ENCODE measurements at regions not wholly inside any gene's neighbourhood (a gene's known extent, or its start where the extent isn't known, plus 50 kb on each side); places are given as distances from the start of the nearest gene placed in this dataset.

DNA sequence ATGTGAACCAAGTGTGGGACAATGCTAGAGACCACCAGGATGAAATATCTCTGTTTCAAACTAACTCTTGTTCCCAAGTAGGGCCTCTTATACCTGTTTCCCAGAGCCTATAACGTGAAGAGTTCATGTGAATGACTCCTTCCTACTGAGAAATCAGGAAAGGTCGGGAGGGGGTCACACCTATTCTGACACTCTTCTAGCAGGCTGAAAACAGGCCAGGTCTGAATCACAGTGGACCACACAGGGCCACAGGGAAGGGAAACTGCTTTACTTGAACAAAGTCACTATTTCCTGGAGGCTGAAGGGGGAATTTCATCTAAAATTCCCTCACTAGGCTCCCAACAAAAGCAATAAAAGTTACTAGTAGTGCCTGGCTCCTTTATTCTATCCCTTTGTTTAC, 88.4 kb upstream of the BMP2 start:
- 28 to 58% (median 34%) methylated on average over 2 of the region's 2 CpGs for WGBS, 5 donors
- no peaks in the 10 kb centered on the region for H3K27me3 ChIP-seq

DNA sequence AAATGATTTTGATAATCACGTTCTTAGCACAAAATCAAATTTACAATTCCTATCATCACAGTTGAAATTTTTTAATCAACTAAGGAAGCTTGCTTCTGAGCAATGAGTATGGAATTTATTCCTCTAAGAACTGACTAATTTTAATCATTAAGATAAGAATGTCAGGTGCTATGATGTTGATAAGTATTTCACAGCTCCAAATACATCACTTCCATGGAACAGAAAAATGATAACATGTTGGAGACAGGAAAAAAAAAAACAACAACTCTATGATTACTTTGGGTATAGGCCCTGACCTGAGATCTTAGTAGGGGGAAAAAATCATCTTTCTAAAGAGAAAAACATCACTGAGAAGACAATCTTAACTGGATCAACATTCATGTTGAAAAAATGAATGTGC, 89.4 kb upstream of the BMP2 start:
- H3K27me3 ChIP-seq: no peaks in the 10 kb centered on the region
- DNase-seq: no peak
- H3K4me3 ChIP-seq: no peak overlapping the region
- H3K27ac ChIP-seq: peak overlapping the region in 1 of 5 donors; percentile 63
- H3K36me3 ChIP-seq: no peaks in the 10 kb centered on the region
- WGBS, 5 donors: 40 to 70% (median 55%) methylated on average over 1 of the region's 1 CpG
- H3K4me1 ChIP-seq: peaks cover 6 to 32% (median 10%) of the 10 kb centered on the region in 4 donors
- H3K9me3 ChIP-seq: no peaks in the 10 kb centered on the region
- TF ChIP-seq POLR2AphosphoS5 (IDR thresholded peaks at IDR 0.05) (no peak), POLR2A (IDR thresholded peaks at IDR 0.05) (no peak), EP300 (IDR thresholded peaks at IDR 0.05) (no peak)
- TF ChIP-seq, protein P1, sequence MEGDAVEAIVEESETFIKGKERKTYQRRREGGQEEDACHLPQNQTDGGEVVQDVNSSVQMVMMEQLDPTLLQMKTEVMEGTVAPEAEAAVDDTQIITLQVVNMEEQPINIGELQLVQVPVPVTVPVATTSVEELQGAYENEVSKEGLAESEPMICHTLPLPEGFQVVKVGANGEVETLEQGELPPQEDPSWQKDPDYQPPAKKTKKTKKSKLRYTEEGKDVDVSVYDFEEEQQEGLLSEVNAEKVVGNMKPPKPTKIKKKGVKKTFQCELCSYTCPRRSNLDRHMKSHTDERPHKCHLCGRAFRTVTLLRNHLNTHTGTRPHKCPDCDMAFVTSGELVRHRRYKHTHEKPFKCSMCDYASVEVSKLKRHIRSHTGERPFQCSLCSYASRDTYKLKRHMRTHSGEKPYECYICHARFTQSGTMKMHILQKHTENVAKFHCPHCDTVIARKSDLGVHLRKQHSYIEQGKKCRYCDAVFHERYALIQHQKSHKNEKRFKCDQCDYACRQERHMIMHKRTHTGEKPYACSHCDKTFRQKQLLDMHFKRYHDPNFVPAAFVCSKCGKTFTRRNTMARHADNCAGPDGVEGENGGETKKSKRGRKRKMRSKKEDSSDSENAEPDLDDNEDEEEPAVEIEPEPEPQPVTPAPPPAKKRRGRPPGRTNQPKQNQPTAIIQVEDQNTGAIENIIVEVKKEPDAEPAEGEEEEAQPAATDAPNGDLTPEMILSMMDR (IDR thresholded peaks at IDR 0.05): no peak
- intact Hi-C loops (cut with DNase I; ENCODE audit: low total_unique reads): no loop called here

More for the DNA sequence above, 88.4 kb upstream of the BMP2 start:
- no peaks in the 10 kb centered on the region for H3K36me3 ChIP-seq
- H3K4me3 ChIP-seq: no peak overlapping the region
- peaks cover 6 to 32% (median 10%) of the 10 kb centered on the region in 4 donors for H3K4me1 ChIP-seq
- intact Hi-C loops (cut with DNase I; ENCODE audit: low total_unique reads): no loop called here
- no peak for TF ChIP-seq EP300 (IDR thresholded peaks at IDR 0.05)
- TF ChIP-seq, protein P1 (IDR thresholded peaks at IDR 0.05): no peak
- no peak for TF ChIP-seq POLR2AphosphoS5 (IDR thresholded peaks at IDR 0.05)
- no peak for TF ChIP-seq POLR2A (IDR thresholded peaks at IDR 0.05)
- no peak for DNase-seq
- peak overlapping the region in 3 of 5 donors; percentile 38 to 63 (median 50) for H3K27ac ChIP-seq
- H3K9me3 ChIP-seq: no peaks in the 10 kb centered on the region

DNA sequence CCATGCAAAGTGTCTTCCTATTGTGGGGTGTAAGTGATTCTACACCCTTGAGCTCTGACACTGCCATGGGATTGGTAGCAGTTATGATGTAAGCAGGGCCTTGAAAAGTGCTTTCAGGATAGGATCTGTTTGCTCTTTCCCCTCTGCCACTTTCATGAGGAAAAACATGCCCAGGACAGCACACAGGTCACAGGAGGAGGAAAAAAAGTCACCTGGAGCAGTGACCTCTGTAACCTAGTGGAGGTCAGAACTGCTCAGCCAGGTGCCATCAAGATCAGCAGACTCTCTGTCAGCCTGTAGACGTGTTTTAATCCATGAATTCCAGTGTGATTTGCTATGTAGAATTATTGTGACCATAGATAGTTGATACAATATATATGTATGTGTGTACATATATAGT, 92.7 kb upstream of the BMP2 start:
- no peaks in the 10 kb centered on the region for H3K9me3 ChIP-seq
- intact Hi-C loops (cut with DNase I; ENCODE audit: low total_unique reads): no loop called here
- peaks cover 6 to 12% (median 9%) of the 10 kb centered on the region in 4 donors for H3K4me1 ChIP-seq
- H3K27ac ChIP-seq: no peak overlapping the region
- no peak overlapping the region for H3K4me3 ChIP-seq
- 39 to 89% (median 43%) methylated on average over 1 of the region's 1 CpG for WGBS, 5 donors
- TF ChIP-seq POLR2A (IDR thresholded peaks at IDR 0.05) (no peak), POLR2AphosphoS5 (IDR thresholded peaks at IDR 0.05) (no peak)
- H3K27me3 ChIP-seq: no peaks in the 10 kb centered on the region
- no peak for DNase-seq
- H3K36me3 ChIP-seq: no peaks in the 10 kb centered on the region

DNA sequence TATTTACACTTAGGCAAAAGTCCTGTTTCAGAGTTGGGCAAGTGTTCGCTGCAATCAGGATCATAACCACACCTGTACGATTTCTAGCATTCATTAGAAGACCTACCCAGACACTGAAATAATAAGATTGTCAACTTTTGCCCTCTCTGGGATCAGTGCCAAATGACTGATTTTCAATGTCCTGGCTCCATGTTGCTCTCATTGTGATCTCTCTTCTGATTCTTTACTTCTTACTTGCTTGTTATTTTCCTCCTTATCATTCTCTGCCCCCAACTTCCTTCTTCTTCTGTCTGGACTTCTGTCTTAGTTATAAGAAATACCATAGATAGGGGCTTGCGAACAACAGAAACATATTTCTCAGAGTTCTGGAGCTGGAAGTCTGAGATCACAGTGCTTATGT, 94.4 kb upstream of the BMP2 start:
- intact Hi-C loops (cut with DNase I; ENCODE audit: low total_unique reads): no loop called here

DNA sequence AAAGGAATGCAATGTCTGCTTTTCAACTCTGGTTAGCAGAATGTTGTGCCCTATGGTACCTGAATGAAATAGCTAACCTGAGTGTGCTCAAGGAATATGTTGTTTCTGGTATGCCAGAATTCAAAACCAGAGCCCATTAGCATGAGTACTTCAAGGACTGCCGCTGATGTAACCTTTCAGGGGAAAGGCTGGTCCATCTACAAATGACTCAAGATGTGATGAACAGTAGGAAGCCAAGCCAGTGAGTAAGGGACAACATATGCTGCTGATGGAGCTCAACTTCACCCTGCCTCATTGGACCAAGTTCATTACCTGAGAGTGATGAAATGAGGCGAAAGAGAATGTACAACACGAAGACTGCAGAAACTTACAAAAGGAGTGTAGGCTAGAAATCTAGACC, 95.7 kb upstream of the BMP2 start:
- H3K36me3 ChIP-seq: no peaks in the 10 kb centered on the region
- no peaks in the 10 kb centered on the region for H3K9me3 ChIP-seq
- WGBS, 5 donors: 80 to 95% (median 88%) methylated on average over 3 of the region's 3 CpGs
- DNase-seq: no peak
- H3K27me3 ChIP-seq: no peaks in the 10 kb centered on the region
- TF ChIP-seq, protein P1 (IDR thresholded peaks at IDR 0.05): no peak
- TF ChIP-seq POLR2AphosphoS5 (IDR thresholded peaks at IDR 0.05): no peak
- no peaks in the 10 kb centered on the region for H3K4me1 ChIP-seq
- no peak overlapping the region for H3K27ac ChIP-seq
- H3K4me3 ChIP-seq: no peak overlapping the region
- intact Hi-C loops (cut with DNase I; ENCODE audit: low total_unique reads): no loop called here

More for the DNA sequence above, 94.4 kb upstream of the BMP2 start:
- WGBS, 5 donors: 23 to 46% (median 39%) methylated on average over 3 of the region's 3 CpGs
- H3K27ac ChIP-seq: peak overlapping the region in 1 of 5 donors; percentile 25
- H3K27me3 ChIP-seq: no peaks in the 10 kb centered on the region
- H3K4me3 ChIP-seq: no peak overlapping the region
- TF ChIP-seq, protein P1 (IDR thresholded peaks at IDR 0.05): no peak
- no peak for TF ChIP-seq POLR2A (IDR thresholded peaks at IDR 0.05)
- TF ChIP-seq EP300 (IDR thresholded peaks at IDR 0.05): no peak
- TF ChIP-seq POLR2AphosphoS5 (IDR thresholded peaks at IDR 0.05): no peak
- no peaks in the 10 kb centered on the region for H3K9me3 ChIP-seq
- no peak for DNase-seq
- no peaks in the 10 kb centered on the region for H3K36me3 ChIP-seq
- H3K4me1 ChIP-seq: no peaks in the 10 kb centered on the region
